OCI-LY3 (cell line): ENCODE measurements at regions not wholly inside any gene's neighbourhood (a gene's known extent, or its start where the extent isn't known, plus 50 kb on each side); places are given as distances from the start of the nearest gene placed in this dataset.

Experiments used
- CTCF ChIP-seq: fragments of 200-600, 300-600 bp; sonication (generic); IDR thresholded peaks from 2 replicates; pipeline ENCODE4 v1.5.1; 2014; ENCODE audit warnings: antibody characterized with exemption, low read length, low read depth
- EZH2phosphoT487 ChIP-seq: fragments of 200-600 bp; shearing (Covaris generic); IDR thresholded peaks from 2 replicates; pipeline ENCODE4 v1.6.1; 2018; ENCODE audit warnings: antibody characterized with exemption, mixed run types, low read depth

- TF ChIP-seq CTCF (no peak), EZH2phosphoT487 (no peak)
Observed at GRCh38 chr5:167833456-167833855, 458.0 kb upstream of the WWC1 start.
